IMR-90 (cell line): ENCODE measurements at regions not wholly inside any gene's neighbourhood (a gene's known extent, or its start where the extent isn't known, plus 50 kb on each side); places are given as distances from the start of the nearest gene placed in this dataset.
"Not testable (repeated sequence)": the region's sequence is repeated elsewhere in the genome, so short reads cannot be mapped to it uniquely, and the experiment has no call there.

ENCODE experiments used
- ATAC-seq: fragments of 200-7000 bp; cut with Tn5 transposase; 2 replicates; pipeline ENCODE4 v1.9.1; 2020; ENCODE audit warnings: low read depth, mild to moderate bottlenecking, moderate library complexity
- BruUV-seq: library from RNA; stranded (reverse); fragments of 400-500 nt; replicated peaks from 2 replicates; lab custom pipeline; 2021; lab: Mats Ljungman, UMichigan
- CTCF ChIA-PET: fragments of 300-600 bp; formaldehyde crosslinking; extraction: SDS; loops from one replicate; lab custom pipeline; 2021; ENCODE audit warnings: antibody characterized with exemption; lab: Yijun Ruan, JAX
- POLR2A ChIA-PET: fragments of 300-600 bp; sonication (Branson Sonifier 250); formaldehyde crosslinking; loops from one replicate; lab custom pipeline; 2022; ENCODE audit warnings: antibody characterized with exemption; ENCODE audit not compliant: unreplicated experiment; lab: Charles Lee
- DNase-seq: peaks from one replicate; pipeline ENCODE4 v3.0.0; 2013
- H2AFZ ChIP-seq: replicated peaks from 2 replicates; pipeline ENCODE3; 2013; ENCODE audit warnings: low read length, mild to moderate bottlenecking; ENCODE audit not compliant: poor library complexity
- H2AK5ac ChIP-seq: 2 replicates; pipeline ENCODE4 v1.6.1; 2013; ENCODE audit warnings: low read depth, low read length, inconsistent platforms
- H2AK9ac ChIP-seq: replicated peaks from 2 replicates; pipeline ENCODE3; 2013; ENCODE audit warnings: mild to moderate bottlenecking, low read depth, low read length, moderate library complexity; ENCODE audit not compliant: poor library complexity
- H2BK120ac ChIP-seq: 2 replicates; pipeline ENCODE4 v1.6.1; 2013; ENCODE audit warnings: low read depth, low read length, inconsistent platforms
- H2BK15ac ChIP-seq: 3 replicates; pipeline ENCODE4 v1.6.1; 2013; ENCODE audit warnings: low read depth, low read length, inconsistent platforms
- H2BK20ac ChIP-seq: 2 replicates; pipeline ENCODE4 v1.6.1; 2013; ENCODE audit warnings: low read depth, mild to moderate bottlenecking, inconsistent platforms, low read length, moderate library complexity
- H2BK5ac ChIP-seq: 2 replicates; pipeline ENCODE4 v1.6.1; 2013; ENCODE audit warnings: mild to moderate bottlenecking, low read depth, low read length, inconsistent platforms; ENCODE audit not compliant: poor library complexity, severe bottlenecking
- H3K14ac ChIP-seq: replicated peaks from 2 replicates; pipeline ENCODE4 v1.6.1; 2013; ENCODE audit warnings: low read depth, low read length, inconsistent platforms
- H3K18ac ChIP-seq: 2 replicates; pipeline ENCODE4 v1.6.1; 2013; ENCODE audit warnings: low read depth, low read length, control low read depth
- H3K23ac ChIP-seq: 2 replicates; pipeline ENCODE4 v1.6.1; 2013; ENCODE audit warnings: low read depth, low read length, inconsistent platforms
- H3K27ac ChIP-seq: 2 replicates; pipeline ENCODE4 v1.5.1; 2013; ENCODE audit warnings: mild to moderate bottlenecking, control low read depth, low read length; ENCODE audit not compliant: insufficient read depth
- H3K27me3 ChIP-seq: 2 replicates; pipeline ENCODE4 v1.6.1; 2013; ENCODE audit warnings: low read length; ENCODE audit not compliant: control insufficient read depth, insufficient read depth
- H3K36me3 ChIP-seq: 2 replicates; pipeline ENCODE4 v1.6.1; 2013; ENCODE audit warnings: low read length, mixed read lengths; ENCODE audit not compliant: control insufficient read depth, insufficient read depth
- H3K4ac ChIP-seq: 2 replicates; pipeline ENCODE4 v1.6.1; 2013; ENCODE audit warnings: low read depth, low read length, inconsistent platforms
- H3K4me1 ChIP-seq: 2 replicates; pipeline ENCODE4 v1.6.1; 2013; ENCODE audit warnings: low read length, mixed read lengths; ENCODE audit not compliant: control insufficient read depth, insufficient read depth
- H3K4me2 ChIP-seq: 2 replicates; pipeline ENCODE4 v1.6.1; 2013; ENCODE audit warnings: low read depth, mild to moderate bottlenecking, control low read depth, low read length, moderate library complexity
- H3K4me3 ChIP-seq: 2 replicates; pipeline ENCODE4 v1.5.1; 2013; ENCODE audit warnings: low read depth, mild to moderate bottlenecking, control low read depth, low read length, moderate library complexity; ENCODE audit not compliant: insufficient read depth
- H3K56ac ChIP-seq: 2 replicates; pipeline ENCODE4 v1.6.1; 2013; ENCODE audit warnings: low read length, inconsistent platforms; ENCODE audit not compliant: insufficient read depth; ENCODE audit errors: extremely low read depth
- H3K79me1 ChIP-seq, 2 experiments: 2 replicates each; pipeline ENCODE4 v1.6.1; 2013; ENCODE audit warnings: low read length in 2 of 2, inconsistent platforms in 1 of 2, low read depth in 1 of 2
- H3K9ac ChIP-seq: 2 replicates; pipeline ENCODE4 v1.6.1; 2013; ENCODE audit warnings: low read depth, low read length, control low read depth
- H3K9me1 ChIP-seq: 2 replicates; pipeline ENCODE4 v1.6.1; 2013; ENCODE audit warnings: low read length, inconsistent platforms; ENCODE audit not compliant: insufficient read depth
- H3K9me3 ChIP-seq: 2 replicates; pipeline ENCODE4 v1.6.1; 2013; ENCODE audit warnings: low read length; ENCODE audit not compliant: control insufficient read depth, insufficient read depth
- H4K20me1 ChIP-seq: 2 replicates; pipeline ENCODE4 v1.6.1; 2013; ENCODE audit warnings: low read length, inconsistent platforms; ENCODE audit not compliant: insufficient read depth
- H4K5ac ChIP-seq: 2 replicates; pipeline ENCODE4 v1.6.1; 2013; ENCODE audit warnings: mild to moderate bottlenecking, low read depth, low read length, control low read depth
- H4K8ac ChIP-seq, 2 experiments: 2 replicates each; pipeline ENCODE4 v1.6.1; 2013; ENCODE audit warnings: low read depth in 2 of 2, low read length in 2 of 2, control low read depth in 1 of 2, inconsistent platforms in 1 of 2
- H4K91ac ChIP-seq: 2 replicates; pipeline ENCODE4 v1.6.1; 2013; ENCODE audit warnings: low read depth, low read length, inconsistent platforms; ENCODE audit not compliant: insufficient read depth
- MAFK ChIP-seq: IDR thresholded peaks from 2 replicates; pipeline ENCODE4 v1.6.1; 2012; ENCODE audit warnings: low read depth, low read length, improper control_type of control experiment
- WGBS, 2 experiments: methylation state at CpG; one replicate each; pipeline versions ENCODE4 v1.1.5 to v1.1.7; 2013; ENCODE audit warnings: missing lambda C conversion rate in 2 of 2; ENCODE audit not compliant: insufficient read length in 1 of 2; ENCODE audit errors: extremely low coverage in 2 of 2; 5-methylcytosine and 5-hydroxymethylcytosine counted together
- dilution Hi-C: fragments of 300-500 bp; cut with HindIII; formaldehyde crosslinking; loops from one replicate; pipeline ENCODE4 v1.14.3; 2018; ENCODE audit warnings: low sequenced_read_pairs; ENCODE audit not compliant: unreplicated experiment
- in situ Hi-C: fragments of 300-500 bp; cut with MboI; formaldehyde crosslinking; loops from 3 replicates; pipeline ENCODE4 v1.14.3; 2019; ENCODE audit warnings: low sequenced_read_pairs, inconsistent platforms, mixed read lengths
- intact Hi-C: fragments of 100-400 bp; cut with micrococcal nuclease; formaldehyde crosslinking; loops from 2 replicates; pipeline ENCODE4 v1.10.0; 2022

GRCh38 chrX:92485487-92485886 lies 706.3 kb downstream of the PCDH11X start:
- H2BK120ac ChIP-seq, H3K9me1 ChIP-seq, H2BK20ac ChIP-seq, ATAC-seq, CTCF ChIA-PET, H3K9ac ChIP-seq, H2BK15ac ChIP-seq, dilution Hi-C loops, H2AFZ ChIP-seq, in situ Hi-C loops, H3K79me1 ChIP-seq, BruUV-seq, H4K20me1 ChIP-seq, H4K5ac ChIP-seq, DNase-seq, H3K14ac ChIP-seq, H4K91ac ChIP-seq, H3K4me2 ChIP-seq, H2BK5ac ChIP-seq, intact Hi-C loops, H3K23ac ChIP-seq, H2AK5ac ChIP-seq, H2AK9ac ChIP-seq, H3K56ac ChIP-seq, H3K27me3 ChIP-seq, H3K18ac ChIP-seq, H4K8ac ChIP-seq, H3K36me3 ChIP-seq, POLR2A ChIA-PET, H3K27ac ChIP-seq, H3K4ac ChIP-seq, H3K4me3 ChIP-seq, H3K9me3 ChIP-seq, H3K4me1 ChIP-seq: not testable (repeated sequence)
- peak; percentile 68 for TF ChIP-seq MAFK
- WGBS, 2 experiments, result no CpG with 5 or more reads among the region's 3 CpGs

DNA sequence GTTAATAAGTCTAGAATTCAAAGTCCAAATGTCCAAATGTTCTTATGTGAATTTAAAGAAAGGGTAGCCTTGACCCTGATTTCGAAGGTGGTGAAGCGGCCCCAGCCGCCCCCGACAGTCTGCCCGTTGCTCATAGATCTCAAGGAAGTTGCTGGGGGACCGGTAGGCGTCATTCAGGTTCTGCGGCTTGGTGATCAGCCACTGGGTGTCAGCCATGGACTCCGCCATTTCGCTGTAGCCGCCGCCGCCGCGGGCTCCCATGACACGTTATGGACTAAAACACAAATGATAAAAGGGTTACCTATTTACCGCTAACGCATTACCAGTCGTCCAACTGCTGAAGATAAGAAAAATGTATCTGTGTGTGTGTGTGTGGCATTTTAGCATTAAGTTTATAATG lies 736.1 kb downstream of the PCDH11X start:
- intact Hi-C loops, H3K4me2 ChIP-seq, H3K4me3 ChIP-seq, CTCF ChIA-PET, H3K79me1 ChIP-seq, DNase-seq, in situ Hi-C loops, H2AK5ac ChIP-seq, H2BK5ac ChIP-seq, H3K27ac ChIP-seq, POLR2A ChIA-PET, H3K9ac ChIP-seq, H3K27me3 ChIP-seq, H3K9me3 ChIP-seq, H3K18ac ChIP-seq, H3K14ac ChIP-seq, H3K23ac ChIP-seq, H2BK15ac ChIP-seq, ATAC-seq, H3K4ac ChIP-seq, H4K91ac ChIP-seq, H2AK9ac ChIP-seq, H4K20me1 ChIP-seq, BruUV-seq, H3K36me3 ChIP-seq, H4K5ac ChIP-seq, H3K9me1 ChIP-seq, H2BK20ac ChIP-seq, H2AFZ ChIP-seq, dilution Hi-C loops, H2BK120ac ChIP-seq, H3K56ac ChIP-seq, H3K4me1 ChIP-seq, H4K8ac ChIP-seq: not testable (repeated sequence)
- WGBS, 2 experiments, result no CpG with 5 or more reads among the region's 19 CpGs
